ENCODE measurements at regions not wholly inside any gene's neighbourhood (a gene's known extent, or its start where the extent isn't known, plus 50 kb on each side); places are given as distances from the start of the nearest gene placed in this dataset.

DNA sequence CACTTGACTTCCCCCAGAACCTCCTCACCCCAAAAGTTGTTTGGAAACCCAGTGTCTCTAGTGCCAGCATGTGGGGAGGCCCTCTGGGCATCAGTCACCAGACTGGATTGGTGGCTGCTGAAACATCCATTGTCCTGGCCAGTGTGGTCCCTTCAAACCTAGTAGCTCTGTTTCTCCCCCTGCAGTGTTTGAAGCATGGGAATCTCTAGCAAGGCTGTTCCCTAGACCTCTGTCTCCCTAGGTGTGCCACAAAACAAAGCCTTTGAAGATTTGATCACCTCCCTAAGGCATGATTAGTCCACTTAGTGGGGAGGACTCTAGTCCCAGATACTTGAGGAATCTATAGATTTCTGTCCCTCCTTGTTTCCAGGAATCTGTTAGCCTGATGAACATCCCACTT is 60.3 kb downstream of the ARF6 start:
- TF ChIP-seq, protein P1, sequence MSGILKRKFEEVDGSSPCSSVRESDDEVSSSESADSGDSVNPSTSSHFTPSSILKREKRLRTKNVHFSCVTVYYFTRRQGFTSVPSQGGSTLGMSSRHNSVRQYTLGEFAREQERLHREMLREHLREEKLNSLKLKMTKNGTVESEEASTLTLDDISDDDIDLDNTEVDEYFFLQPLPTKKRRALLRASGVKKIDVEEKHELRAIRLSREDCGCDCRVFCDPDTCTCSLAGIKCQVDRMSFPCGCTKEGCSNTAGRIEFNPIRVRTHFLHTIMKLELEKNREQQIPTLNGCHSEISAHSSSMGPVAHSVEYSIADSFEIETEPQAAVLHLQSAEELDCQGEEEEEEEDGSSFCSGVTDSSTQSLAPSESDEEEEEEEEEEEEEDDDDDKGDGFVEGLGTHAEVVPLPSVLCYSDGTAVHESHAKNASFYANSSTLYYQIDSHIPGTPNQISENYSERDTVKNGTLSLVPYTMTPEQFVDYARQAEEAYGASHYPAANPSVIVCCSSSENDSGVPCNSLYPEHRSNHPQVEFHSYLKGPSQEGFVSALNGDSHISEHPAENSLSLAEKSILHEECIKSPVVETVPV (CRISPR knock-in tag; IDR thresholded peaks at IDR 0.05): no peak
- TF ChIP-seq CSDC2 (CRISPR knock-in tag; IDR thresholded peaks at IDR 0.05): no peak
- no peak for TF ChIP-seq TCF4 (CRISPR knock-in tag; IDR thresholded peaks at IDR 0.05; ENCODE audit: borderline replicate concordance)
- TF ChIP-seq OSR1 (CRISPR knock-in tag; IDR thresholded peaks at IDR 0.05): no peak
- no peak for TF ChIP-seq RARB (CRISPR knock-in tag; IDR thresholded peaks at IDR 0.05)
- TF ChIP-seq, protein P2, sequence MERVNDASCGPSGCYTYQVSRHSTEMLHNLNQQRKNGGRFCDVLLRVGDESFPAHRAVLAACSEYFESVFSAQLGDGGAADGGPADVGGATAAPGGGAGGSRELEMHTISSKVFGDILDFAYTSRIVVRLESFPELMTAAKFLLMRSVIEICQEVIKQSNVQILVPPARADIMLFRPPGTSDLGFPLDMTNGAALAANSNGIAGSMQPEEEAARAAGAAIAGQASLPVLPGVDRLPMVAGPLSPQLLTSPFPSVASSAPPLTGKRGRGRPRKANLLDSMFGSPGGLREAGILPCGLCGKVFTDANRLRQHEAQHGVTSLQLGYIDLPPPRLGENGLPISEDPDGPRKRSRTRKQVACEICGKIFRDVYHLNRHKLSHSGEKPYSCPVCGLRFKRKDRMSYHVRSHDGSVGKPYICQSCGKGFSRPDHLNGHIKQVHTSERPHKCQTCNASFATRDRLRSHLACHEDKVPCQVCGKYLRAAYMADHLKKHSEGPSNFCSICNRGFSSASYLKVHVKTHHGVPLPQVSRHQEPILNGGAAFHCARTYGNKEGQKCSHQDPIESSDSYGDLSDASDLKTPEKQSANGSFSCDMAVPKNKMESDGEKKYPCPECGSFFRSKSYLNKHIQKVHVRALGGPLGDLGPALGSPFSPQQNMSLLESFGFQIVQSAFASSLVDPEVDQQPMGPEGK (CRISPR knock-in tag; IDR thresholded peaks at IDR 0.05; ENCODE audit: borderline replicate concordance): no peak
- no peak for TF ChIP-seq ZFP3 (CRISPR knock-in tag; IDR thresholded peaks at IDR 0.05)
- TF ChIP-seq, protein P3, sequence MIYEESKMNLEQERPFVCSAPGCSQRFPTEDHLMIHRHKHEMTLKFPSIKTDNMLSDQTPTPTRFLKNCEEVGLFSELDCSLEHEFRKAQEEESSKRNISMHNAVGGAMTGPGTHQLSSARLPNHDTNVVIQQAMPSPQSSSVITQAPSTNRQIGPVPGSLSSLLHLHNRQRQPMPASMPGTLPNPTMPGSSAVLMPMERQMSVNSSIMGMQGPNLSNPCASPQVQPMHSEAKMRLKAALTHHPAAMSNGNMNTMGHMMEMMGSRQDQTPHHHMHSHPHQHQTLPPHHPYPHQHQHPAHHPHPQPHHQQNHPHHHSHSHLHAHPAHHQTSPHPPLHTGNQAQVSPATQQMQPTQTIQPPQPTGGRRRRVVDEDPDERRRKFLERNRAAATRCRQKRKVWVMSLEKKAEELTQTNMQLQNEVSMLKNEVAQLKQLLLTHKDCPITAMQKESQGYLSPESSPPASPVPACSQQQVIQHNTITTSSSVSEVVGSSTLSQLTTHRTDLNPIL (CRISPR knock-in tag; IDR thresholded peaks at IDR 0.05; ENCODE audit: low read depth): no peak
- TF ChIP-seq PPARA (CRISPR knock-in tag; IDR thresholded peaks at IDR 0.05; ENCODE audit: borderline replicate concordance): no peak
- no peak for TF ChIP-seq BACH2 (CRISPR knock-in tag; IDR thresholded peaks at IDR 0.05; ENCODE audit: borderline replicate concordance)
- no peak for TF ChIP-seq ZNF70 (CRISPR knock-in tag; IDR thresholded peaks at IDR 0.05)
- TF ChIP-seq GLIS3 (CRISPR knock-in tag; IDR thresholded peaks at IDR 0.05): no peak
- no peak for TF ChIP-seq ZC3H10 (CRISPR knock-in tag; IDR thresholded peaks at IDR 0.05)
- TF ChIP-seq TOX (CRISPR knock-in tag; IDR thresholded peaks at IDR 0.05; ENCODE audit: borderline replicate concordance): no peak
- no peak for TF ChIP-seq ZFP30 (CRISPR knock-in tag; IDR thresholded peaks at IDR 0.05)
- TF ChIP-seq SNAI2 (CRISPR knock-in tag; IDR thresholded peaks at IDR 0.05): no peak
- TF ChIP-seq, protein P4, sequence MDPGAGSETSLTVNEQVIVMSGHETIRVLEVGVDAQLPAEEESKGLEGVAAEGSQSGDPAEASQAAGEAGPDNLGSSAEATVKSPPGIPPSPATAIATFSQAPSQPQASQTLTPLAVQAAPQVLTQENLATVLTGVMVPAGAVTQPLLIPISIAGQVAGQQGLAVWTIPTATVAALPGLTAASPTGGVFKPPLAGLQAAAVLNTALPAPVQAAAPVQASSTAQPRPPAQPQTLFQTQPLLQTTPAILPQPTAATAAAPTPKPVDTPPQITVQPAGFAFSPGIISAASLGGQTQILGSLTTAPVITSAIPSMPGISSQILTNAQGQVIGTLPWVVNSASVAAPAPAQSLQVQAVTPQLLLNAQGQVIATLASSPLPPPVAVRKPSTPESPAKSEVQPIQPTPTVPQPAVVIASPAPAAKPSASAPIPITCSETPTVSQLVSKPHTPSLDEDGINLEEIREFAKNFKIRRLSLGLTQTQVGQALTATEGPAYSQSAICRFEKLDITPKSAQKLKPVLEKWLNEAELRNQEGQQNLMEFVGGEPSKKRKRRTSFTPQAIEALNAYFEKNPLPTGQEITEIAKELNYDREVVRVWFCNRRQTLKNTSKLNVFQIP (CRISPR knock-in tag; IDR thresholded peaks at IDR 0.05; ENCODE audit: borderline replicate concordance, low read depth): no peak
- no peak for TF ChIP-seq ARNTL (CRISPR knock-in tag; IDR thresholded peaks at IDR 0.05; ENCODE audit: borderline replicate concordance, low read depth)
- no peak for TF ChIP-seq ISL1 (CRISPR knock-in tag; IDR thresholded peaks at IDR 0.05)
- no peak for TF ChIP-seq ZNF565 (CRISPR knock-in tag; conservative IDR thresholded peaks at IDR 0.05; ENCODE audit: low read depth)
- no peak for ATAC-seq

DNA sequence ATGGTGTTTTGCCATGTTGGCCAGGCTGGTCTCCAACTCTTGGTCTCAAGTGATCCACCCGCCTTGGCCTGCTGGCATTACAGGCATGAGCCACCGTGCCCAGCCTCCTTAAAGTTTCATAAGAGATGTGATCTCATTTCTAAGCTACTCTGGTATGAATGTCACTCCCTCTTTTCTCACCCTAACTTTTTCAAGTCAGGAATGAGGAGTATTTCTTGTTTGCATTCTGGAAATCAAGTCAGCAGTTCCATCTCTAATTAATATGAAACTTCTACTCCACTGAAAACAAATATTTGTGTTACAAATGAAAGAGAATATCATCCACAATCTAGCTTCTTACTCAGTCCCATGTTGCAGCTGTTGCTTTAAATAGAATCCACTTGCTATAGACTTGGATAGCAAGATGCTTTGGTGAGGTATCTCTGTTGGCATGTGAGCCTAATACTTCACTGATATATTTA is 61.3 kb downstream of the ARF6 start:
- peak; percentile 85 for ATAC-seq
- TF ChIP-seq TOX (CRISPR knock-in tag; IDR thresholded peaks at IDR 0.05; ENCODE audit: borderline replicate concordance): no peak
- TF ChIP-seq ZNF8 (CRISPR knock-in tag; IDR thresholded peaks at IDR 0.05): no peak
- TF ChIP-seq, protein P3 (CRISPR knock-in tag; IDR thresholded peaks at IDR 0.05; ENCODE audit: low read depth): no peak
- no peak for TF ChIP-seq GLIS3 (CRISPR knock-in tag; IDR thresholded peaks at IDR 0.05)

DNA sequence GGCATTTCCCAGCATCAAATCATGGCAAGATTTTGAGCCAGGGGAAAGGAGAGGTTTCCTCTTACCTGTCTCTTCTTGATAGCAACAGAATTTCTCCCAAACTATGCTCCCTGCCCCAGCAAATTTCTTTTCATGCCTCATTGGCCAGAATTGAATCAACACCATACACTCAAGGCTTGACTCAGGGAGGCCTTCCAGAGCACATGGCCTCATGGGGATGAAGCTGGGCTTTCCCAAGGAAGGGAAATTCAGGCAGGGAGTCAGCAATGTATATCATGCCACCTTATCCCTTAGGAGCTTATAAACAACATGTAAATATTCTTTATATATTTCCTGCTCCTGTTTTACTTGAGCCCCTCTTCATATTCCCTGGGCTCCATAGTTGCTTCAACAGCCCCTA is 62.1 kb downstream of the ARF6 start:
- no peak for TF ChIP-seq TCF4 (CRISPR knock-in tag; IDR thresholded peaks at IDR 0.05; ENCODE audit: borderline replicate concordance)
- TF ChIP-seq CSDC2 (CRISPR knock-in tag; IDR thresholded peaks at IDR 0.05): no peak
- no peak for TF ChIP-seq OSR1 (CRISPR knock-in tag; IDR thresholded peaks at IDR 0.05)
- TF ChIP-seq PPARA (CRISPR knock-in tag; IDR thresholded peaks at IDR 0.05; ENCODE audit: borderline replicate concordance): no peak
- no peak for TF ChIP-seq TOX (CRISPR knock-in tag; IDR thresholded peaks at IDR 0.05; ENCODE audit: borderline replicate concordance)
- TF ChIP-seq ARNTL (CRISPR knock-in tag; IDR thresholded peaks at IDR 0.05; ENCODE audit: borderline replicate concordance, low read depth): no peak
- TF ChIP-seq ISL1 (CRISPR knock-in tag; IDR thresholded peaks at IDR 0.05): no peak
- TF ChIP-seq, protein P5, sequence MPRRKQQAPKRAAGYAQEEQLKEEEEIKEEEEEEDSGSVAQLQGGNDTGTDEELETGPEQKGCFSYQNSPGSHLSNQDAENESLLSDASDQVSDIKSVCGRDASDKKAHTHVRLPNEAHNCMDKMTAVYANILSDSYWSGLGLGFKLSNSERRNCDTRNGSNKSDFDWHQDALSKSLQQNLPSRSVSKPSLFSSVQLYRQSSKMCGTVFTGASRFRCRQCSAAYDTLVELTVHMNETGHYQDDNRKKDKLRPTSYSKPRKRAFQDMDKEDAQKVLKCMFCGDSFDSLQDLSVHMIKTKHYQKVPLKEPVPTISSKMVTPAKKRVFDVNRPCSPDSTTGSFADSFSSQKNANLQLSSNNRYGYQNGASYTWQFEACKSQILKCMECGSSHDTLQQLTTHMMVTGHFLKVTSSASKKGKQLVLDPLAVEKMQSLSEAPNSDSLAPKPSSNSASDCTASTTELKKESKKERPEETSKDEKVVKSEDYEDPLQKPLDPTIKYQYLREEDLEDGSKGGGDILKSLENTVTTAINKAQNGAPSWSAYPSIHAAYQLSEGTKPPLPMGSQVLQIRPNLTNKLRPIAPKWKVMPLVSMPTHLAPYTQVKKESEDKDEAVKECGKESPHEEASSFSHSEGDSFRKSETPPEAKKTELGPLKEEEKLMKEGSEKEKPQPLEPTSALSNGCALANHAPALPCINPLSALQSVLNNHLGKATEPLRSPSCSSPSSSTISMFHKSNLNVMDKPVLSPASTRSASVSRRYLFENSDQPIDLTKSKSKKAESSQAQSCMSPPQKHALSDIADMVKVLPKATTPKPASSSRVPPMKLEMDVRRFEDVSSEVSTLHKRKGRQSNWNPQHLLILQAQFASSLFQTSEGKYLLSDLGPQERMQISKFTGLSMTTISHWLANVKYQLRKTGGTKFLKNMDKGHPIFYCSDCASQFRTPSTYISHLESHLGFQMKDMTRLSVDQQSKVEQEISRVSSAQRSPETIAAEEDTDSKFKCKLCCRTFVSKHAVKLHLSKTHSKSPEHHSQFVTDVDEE (CRISPR knock-in tag; IDR thresholded peaks at IDR 0.05): no peak
- no peak for ATAC-seq
